Stimulated activated CD4-positive, alpha-beta T cell treated with anti-CD3 and anti-CD28 coated beads, Interleukin-4, amount 100 ng/mL, for 24 hours (primary cell): ENCODE measurements at regions not wholly inside any gene's neighbourhood (a gene's known extent, or its start where the extent isn't known, plus 50 kb on each side); places are given as distances from the start of the nearest gene placed in this dataset.

Experiments
- DNase-seq: peaks from one replicate; pipeline ENCODE4 v3.0.0-alpha.2; 2020

DNA sequence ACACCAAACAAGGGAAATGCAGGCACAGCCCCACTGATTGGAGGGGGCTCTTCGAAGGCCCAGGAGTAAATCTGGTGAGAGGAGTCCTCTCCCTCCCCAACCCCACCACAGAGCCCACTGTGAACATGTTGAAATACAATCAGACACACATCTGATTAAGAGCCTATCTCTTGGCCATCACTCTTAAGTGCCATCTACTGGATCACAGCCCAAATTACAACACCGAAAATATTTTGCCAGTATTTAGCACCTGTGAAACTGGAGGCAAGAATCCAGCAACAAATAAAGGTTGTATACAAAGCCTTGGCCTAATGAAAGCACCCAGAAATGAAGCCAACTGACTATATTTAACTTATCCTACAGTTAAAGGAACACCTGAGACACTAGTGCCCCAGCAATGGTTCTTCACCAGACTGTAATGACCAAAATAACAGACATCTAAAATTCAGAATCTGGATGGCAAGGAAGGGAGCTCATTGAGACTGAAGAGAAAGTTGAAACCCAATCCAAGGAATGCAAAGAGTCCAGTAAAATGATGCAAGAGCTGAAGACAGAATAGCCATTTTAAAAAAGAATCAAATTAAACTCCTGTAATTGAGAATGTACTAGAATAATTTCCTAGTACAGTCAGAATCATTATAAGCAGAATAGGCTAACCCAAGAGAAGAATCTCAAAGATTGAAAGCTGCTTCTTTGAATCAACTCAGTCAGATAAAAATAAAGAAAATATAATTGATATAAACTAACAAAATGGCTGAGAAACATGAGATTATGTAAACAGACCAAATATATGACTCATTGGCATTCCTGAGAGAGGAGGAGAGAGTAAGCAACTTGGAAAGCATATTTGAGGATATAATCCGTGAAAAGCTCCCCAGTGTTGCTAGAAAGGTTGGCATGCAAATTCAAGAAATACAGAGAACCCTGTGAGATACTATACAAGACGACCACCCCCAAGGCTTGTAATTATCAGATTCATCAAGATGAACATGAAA, 1117.0 kb downstream of the FLRT2 start:
- no peak for DNase-seq

- no peak for DNase-seq
Observed at GRCh38 chr14:86646125-86646524, 1116.2 kb downstream of the FLRT2 start.

- DNase-seq = no peak
Observed at GRCh38 chr14:86641310-86641709, 1111.4 kb downstream of the FLRT2 start.

GRCh38 chr14:86640288-86640687, 1110.3 kb downstream of the FLRT2 start:
- no peak for DNase-seq

- no peak for DNase-seq
Observed at GRCh38 chr14:86639666-86640065, 1109.7 kb downstream of the FLRT2 start.

GRCh38 chr14:86639146-86639545, 1109.2 kb downstream of the FLRT2 start:
- DNase-seq = no peak

GRCh38 chr14:86627080-86627479, 1097.1 kb downstream of the FLRT2 start:
- DNase-seq = no peak

DNA sequence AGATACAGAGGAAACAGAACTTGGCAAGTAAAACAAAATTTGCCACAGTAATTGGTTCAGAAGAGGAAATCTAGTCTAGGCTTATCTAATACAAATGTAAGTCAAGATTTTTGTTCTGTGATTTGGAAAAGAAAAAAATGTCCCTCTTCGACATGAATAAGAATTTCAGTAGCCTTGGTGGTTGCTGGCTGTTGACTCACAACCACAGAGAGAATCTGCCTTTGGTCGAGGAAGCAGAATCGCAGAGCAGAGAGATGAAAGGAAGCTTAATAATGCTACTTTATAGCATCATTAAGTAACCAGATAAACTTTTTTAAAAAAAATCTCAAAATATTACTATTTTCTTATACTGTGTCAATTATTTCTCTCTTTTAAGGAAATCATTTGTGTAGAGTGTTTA, 1096.6 kb downstream of the FLRT2 start:
- DNase-seq = no peak

- no peak for DNase-seq
Observed at GRCh38 chr14:86625637-86626036, 1095.7 kb downstream of the FLRT2 start.

DNA sequence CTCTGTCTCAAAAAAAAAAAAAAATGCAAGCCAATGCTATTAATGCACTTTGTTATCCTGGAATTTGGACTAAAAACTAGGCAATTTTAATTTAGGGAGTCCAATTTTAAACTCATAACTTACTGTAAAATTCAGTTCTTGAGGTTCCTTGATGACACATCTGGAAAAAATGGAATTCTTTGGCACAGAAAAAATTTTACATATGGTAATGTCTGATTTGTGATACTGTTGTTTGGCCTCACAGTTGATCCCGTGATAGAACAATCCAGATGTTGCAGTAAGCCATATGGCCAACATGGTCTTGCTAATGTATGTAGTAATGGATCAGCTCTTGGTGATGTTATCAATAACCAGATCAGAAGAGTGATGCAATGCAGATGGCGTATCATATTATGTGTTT, 1089.8 kb downstream of the FLRT2 start:
- no peak for DNase-seq

DNA sequence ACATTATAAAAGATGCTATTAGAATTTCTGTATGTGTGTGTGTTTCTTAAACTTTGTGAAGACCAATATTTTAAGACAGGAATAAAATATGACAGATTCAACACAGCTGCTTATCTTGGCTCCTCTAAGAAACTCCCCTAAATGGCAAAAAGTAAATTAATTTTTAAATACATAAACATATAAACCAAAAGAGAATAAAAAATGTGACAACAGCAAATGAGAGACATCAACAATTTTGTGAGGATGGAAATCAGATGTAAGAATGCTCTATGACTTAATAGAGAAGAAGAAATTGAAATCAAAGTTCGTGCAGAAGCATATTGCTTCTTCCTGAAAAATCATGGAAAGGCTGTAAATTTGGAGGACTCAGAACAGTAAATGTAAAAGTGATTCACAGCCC, 1083.8 kb downstream of the FLRT2 start:
- DNase-seq = no peak

DNA sequence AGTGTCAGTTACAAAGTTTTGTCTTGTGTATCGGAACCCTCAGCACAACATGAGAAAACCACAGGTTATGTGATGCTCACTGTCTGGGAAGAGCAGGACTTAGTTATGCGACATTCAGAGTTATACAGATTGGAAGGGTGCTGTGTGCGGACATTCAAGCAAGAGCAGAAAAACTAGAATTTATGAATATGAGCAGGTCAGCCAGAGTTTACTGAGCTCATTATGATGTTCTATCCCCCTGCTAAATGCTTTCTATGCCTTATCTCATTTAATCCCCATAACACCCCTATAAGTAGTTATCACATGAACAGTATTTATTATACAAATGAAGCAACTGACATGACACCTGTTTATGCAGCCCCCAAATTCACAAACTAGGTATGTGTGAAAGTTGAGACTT, 1083.2 kb downstream of the FLRT2 start:
- no peak for DNase-seq

DNA sequence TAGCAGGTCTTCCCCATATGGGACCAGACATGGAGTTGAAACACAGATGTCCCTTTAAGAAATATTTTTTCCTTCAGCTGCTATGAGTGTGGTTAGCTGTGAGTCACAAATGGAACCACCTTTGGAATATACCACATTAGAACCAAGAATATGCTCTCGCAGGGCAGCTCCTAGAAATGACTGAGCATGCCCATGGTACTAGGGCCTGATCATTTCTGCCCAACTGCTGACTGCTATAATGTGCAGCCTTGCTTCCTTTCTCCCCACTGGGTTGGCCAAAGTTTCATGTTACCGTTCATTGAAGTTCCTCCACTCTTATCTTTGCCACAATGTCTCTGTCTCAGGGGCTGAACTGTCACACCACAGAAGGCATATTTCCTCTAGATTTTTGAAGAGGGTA, 1074.6 kb downstream of the FLRT2 start:
- no peak for DNase-seq

DNA sequence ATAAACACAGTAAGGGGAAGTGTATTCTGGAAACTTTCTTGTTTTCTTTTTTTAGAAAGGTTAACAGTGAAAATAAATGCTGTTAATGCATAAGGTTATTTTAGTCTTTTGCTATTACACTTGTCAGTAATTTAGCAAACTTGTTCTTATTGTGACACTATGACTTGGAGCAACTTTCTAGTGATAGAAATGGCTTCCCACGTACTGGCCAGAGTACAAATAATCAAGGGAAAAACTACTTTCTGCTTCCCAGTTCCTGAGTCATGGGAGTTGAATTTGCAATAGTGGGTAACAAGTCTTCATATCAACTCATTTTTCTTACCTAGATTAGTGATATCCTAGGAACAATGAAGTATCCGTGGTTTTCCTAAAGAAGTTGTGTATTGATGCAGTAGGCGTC, 1072.3 kb downstream of the FLRT2 start:
- no peak for DNase-seq

DNA sequence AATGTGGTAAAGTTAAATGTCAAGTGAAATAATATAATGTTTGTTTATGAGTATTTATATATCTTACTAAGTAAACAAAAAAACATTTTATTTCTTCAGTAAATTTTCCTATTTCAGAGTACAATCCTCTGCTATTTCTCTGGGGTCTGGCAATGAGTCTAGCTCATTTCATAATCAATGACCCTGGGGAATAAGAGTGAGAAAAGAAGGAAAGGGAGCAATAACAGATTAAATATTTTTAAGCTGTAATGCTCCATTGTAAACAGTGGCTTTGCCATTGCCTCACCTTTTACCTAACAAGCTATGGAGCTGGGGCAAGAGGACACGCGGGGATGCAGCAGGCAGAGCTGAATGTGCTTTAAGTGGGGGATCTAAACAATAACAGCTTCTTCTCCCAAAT, 1071.9 kb downstream of the FLRT2 start:
- no peak for DNase-seq

GRCh38 chr14:86597279-86597678, 1067.3 kb downstream of the FLRT2 start:
- no peak for DNase-seq

- DNase-seq = no peak
Observed at GRCh38 chr14:86596024-86596423, 1066.1 kb downstream of the FLRT2 start.

- DNase-seq = no peak
Observed at GRCh38 chr14:86575141-86575540, 1045.2 kb downstream of the FLRT2 start.

DNA sequence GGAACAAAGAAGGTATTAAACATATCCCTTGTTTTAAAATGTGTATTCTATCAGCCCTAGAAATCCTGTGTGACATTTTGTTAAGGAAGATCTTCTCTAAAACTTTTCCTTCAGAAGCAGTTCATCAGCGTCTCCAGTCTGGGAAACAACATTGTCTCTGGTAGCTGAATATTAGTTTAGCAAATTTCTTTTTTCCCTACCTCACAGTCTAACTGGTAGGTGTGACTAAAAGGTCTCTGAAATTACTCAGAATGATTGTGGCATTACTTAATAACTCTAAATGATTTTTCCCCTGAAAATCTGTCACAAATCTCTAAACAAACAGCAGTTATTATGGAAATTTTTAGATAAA, 1044.8 kb downstream of the FLRT2 start:
- no peak for DNase-seq

GRCh38 chr14:86574051-86574777, 1044.3 kb downstream of the FLRT2 start:
- no peak for DNase-seq

DNA sequence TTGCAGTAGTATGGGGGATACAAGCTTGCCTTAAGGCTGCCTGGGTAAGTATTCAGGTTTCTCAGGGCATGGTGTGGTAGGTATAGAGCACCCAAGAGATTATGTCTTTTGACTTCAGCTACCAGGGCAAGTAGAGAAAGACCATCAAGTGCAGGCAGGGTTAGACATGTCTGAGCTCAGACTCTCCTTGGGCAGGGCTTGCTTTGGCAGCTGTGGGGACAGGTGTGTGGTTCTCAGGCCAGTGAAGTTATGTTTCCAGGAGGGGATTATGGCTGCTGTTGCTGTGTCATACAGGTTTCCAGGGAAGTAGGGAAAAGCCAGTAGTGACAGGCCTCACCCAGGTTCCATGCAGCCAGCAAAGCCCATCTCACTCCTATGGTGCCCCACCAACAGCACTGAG, 1040.4 kb downstream of the FLRT2 start:
- no peak for DNase-seq

DNA sequence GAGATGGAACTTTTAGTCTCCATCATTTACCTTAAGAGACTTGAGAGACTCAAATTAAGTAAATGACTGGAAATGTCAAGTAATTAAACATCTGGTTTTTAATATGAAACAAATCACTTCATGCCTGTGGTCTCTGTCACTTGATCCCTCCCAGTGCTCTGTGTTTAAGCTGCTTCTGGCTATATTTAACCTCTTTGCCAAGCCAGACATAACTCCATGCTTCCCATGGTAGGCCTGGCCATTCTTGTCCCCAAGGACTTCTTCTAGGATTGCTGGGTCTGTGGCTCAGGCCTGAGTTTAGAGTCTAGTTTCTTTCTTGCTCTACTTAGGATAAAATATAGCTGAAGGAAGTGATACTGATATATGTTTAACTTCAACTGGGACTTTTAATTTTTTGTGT, 1013.6 kb downstream of the FLRT2 start:
- no peak for DNase-seq

DNA sequence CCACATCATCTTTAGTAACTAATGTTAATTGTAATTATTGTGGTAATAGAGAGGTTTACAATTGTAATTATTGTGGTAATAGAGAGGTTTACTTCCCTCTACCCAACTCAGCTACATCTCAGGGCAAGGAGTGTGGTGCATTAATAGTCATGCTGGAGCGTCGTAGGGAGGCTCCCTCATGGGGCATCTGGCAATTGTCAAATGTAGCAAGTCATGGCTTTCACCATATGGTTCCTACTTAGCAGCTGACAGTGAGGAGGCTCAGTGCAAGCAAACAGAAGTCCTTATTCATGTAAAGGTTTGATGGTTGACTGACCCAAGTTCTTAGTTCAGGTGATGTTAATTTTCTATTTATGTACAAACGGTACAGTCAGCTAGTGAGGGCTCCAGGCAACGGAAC, 1012.0 kb downstream of the FLRT2 start:
- DNase-seq = no peak

DNA sequence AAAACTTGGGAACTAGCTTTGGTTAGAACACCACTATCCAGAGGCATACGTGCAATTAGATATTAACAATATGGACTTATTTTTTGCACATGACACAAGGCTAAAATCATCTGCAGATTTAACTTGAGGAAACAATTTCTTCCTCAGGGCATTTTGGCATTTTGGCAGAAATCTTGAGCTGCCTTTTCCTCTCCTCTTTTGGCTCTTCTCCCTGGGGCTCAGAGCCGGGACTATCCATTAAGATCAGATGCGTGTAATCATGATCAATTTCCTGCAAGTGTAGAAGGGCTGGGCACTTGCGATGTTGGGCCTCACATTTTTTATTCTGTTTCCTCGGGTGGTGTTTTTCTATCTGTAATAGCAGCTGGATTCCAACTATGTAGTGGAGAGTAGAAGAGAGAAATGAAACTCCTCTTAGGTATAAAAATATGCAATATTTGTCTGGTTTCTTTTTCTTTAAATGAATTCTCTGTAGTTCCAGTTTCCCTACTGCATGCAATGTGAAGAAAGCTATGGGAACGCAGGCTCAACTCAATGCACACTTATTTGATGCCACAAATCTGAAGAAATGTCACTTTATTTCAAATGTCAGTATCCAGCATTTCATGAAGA, 1010.8 kb downstream of the FLRT2 start:
- DNase-seq = no peak
